ENCODE measurements at regions not wholly inside any gene's neighbourhood (a gene's known extent, or its start where the extent isn't known, plus 50 kb on each side); places are given as distances from the start of the nearest gene placed in this dataset.

DNA sequence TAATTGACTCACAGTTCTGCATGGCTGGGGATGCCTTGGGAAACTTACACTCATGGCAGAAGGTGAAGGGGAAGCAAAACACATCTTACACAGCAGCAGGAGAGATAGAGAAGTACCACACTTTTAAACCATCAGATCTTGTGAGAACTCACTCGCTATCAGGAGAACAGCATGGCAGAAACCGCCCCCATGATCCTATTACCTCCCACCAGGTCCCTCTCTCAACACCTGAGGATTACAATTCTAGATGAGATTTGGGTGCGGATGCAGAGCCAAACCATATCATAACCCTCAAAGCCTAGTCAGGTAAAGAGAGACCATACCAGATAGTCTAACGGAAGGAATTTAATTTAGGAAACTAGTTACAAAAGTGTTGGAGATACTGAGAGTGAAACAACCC, 182.6 kb upstream of the ACVR2A start:
- H3K27me3 ChIP-seq (ENCODE audit: control insufficient read depth, insufficient read depth, low read length) = no peaks in the 10 kb centered on the region
- H3K9me3 ChIP-seq (ENCODE audit: control insufficient read depth, insufficient read depth, low read length) = no peaks in the 10 kb centered on the region
- H3K36me3 ChIP-seq (ENCODE audit: control insufficient read depth, insufficient read depth, low read length) = no peaks in the 10 kb centered on the region
- 100% methylated on average over 1 of the region's 4 CpGs for WGBS (ENCODE audit: insufficient coverage)
- DNase-seq (ENCODE audit: low read depth in 4 of 6, low spot score in 6 of 6) = no peak
- no peaks in the 10 kb centered on the region for H3K4me1 ChIP-seq (ENCODE audit: control insufficient read depth, insufficient read depth, low read length)
- no peak overlapping the region for H3K4me3 ChIP-seq (ENCODE audit: low read depth, low read length)
- H3K27ac ChIP-seq (ENCODE audit: low read depth, low read length) = no peak overlapping the region

DNA sequence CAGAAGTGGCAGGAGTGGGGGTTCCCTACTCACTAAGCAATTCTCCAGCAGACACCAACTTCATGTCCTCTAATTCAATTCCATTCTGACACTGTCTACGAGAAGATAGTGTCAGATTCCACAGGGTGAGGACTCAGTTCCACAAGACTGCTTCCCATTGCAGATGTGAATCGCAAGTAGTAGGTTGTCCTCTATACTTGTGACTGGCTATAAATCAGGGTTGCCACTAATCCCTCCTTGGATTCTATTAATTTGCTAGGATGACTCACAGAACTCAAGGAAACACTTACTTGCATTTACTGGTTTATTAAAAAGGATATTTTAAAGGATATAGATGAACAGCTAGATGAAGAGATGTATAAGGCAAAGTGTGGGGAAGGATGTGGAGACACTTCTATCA, 184.1 kb upstream of the ACVR2A start:
- no peaks in the 10 kb centered on the region for H3K9me3 ChIP-seq (ENCODE audit: control insufficient read depth, insufficient read depth, low read length)
- no peak overlapping the region for H3K4me3 ChIP-seq (ENCODE audit: low read depth, low read length)
- DNase-seq (ENCODE audit: low read depth in 4 of 6, low spot score in 6 of 6) = no peak
- H3K27me3 ChIP-seq (ENCODE audit: control insufficient read depth, insufficient read depth, low read length) = no peaks in the 10 kb centered on the region
- no peaks in the 10 kb centered on the region for H3K36me3 ChIP-seq (ENCODE audit: control insufficient read depth, insufficient read depth, low read length)
- H3K4me1 ChIP-seq (ENCODE audit: control insufficient read depth, insufficient read depth, low read length) = no peaks in the 10 kb centered on the region
- WGBS (ENCODE audit: insufficient coverage) = no CpG with 5 or more reads among the region's 2 CpGs
- H3K27ac ChIP-seq (ENCODE audit: low read depth, low read length) = no peak overlapping the region

DNA sequence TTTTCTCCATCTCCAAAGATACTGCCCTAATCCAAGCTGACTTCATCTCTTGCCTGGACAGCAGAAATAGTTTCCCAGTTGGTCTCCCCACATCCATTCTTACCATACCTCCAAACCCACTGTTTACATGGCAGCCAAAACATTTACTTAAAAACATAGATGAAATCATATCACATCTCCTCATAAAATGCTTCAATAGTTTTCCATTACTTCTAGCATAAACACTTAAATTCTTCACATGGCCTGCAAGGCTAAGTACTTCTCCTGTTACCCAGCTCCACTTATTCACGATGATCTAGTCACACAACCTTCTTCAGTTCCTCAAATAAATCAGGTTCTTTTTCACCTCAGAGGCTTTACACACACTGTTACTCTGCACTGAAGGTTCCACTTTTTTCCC, 185.8 kb upstream of the ACVR2A start:
- no peaks in the 10 kb centered on the region for H3K27me3 ChIP-seq (ENCODE audit: control insufficient read depth, insufficient read depth, low read length)
- H3K36me3 ChIP-seq (ENCODE audit: control insufficient read depth, insufficient read depth, low read length) = no peaks in the 10 kb centered on the region
- H3K27ac ChIP-seq (ENCODE audit: low read depth, low read length) = no peak overlapping the region
- DNase-seq (ENCODE audit: low read depth in 4 of 6, low spot score in 6 of 6) = no peak
- H3K4me1 ChIP-seq (ENCODE audit: control insufficient read depth, insufficient read depth, low read length) = no peaks in the 10 kb centered on the region
- no peaks in the 10 kb centered on the region for H3K9me3 ChIP-seq (ENCODE audit: control insufficient read depth, insufficient read depth, low read length)
- no peak overlapping the region for H3K4me3 ChIP-seq (ENCODE audit: low read depth, low read length)
- 83% methylated on average over 1 of the region's 1 CpG for WGBS (ENCODE audit: insufficient coverage)

GRCh38 chr2:147657086-147658000, 187.5 kb upstream of the ACVR2A start:
- no peak overlapping the region for H3K4me3 ChIP-seq (ENCODE audit: low read depth, low read length)
- H3K4me1 ChIP-seq (ENCODE audit: control insufficient read depth, insufficient read depth, low read length) = no peaks in the 10 kb centered on the region
- no peaks in the 10 kb centered on the region for H3K9me3 ChIP-seq (ENCODE audit: control insufficient read depth, insufficient read depth, low read length)
- no peak overlapping the region for H3K27ac ChIP-seq (ENCODE audit: low read depth, low read length)
- H3K36me3 ChIP-seq (ENCODE audit: control insufficient read depth, insufficient read depth, low read length) = no peaks in the 10 kb centered on the region
- no peaks in the 10 kb centered on the region for H3K27me3 ChIP-seq (ENCODE audit: control insufficient read depth, insufficient read depth, low read length)
- peak in 1 of 6 donors; percentile 45 for DNase-seq (ENCODE audit: low read depth in 4 of 6, low spot score in 6 of 6)
- WGBS (ENCODE audit: insufficient coverage) = no CpG with 5 or more reads among the region's 2 CpGs

DNA sequence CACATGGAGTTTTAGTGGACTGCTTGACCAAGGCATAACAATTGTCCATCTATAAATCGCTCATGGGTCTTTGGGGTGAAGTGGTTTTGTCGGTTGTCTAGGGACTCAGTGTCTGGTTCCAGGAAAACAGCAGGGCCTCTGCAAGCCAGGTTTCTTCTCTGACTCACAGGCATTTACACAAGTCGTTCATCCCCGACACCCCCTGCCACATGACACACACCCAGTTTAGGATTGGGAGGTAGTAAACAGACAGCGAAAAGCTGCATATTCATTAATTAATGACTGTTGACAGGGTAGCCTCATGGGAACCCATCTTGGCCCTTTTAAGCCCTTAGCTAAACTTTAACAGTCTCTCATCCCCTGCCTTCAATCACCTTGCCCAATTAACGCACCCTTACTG, 194.8 kb upstream of the ACVR2A start:
- Histone ChIP-seq H3K9me3 (ENCODE audit: control insufficient read depth, insufficient read depth, low read length) (no peaks in the 10 kb centered on the region), H3K4me1 (ENCODE audit: control insufficient read depth, insufficient read depth, low read length) (no peaks in the 10 kb centered on the region), H3K4me3 (ENCODE audit: low read depth, low read length) (no peak overlapping the region), H3K27me3 (ENCODE audit: control insufficient read depth, insufficient read depth, low read length) (no peaks in the 10 kb centered on the region), H3K27ac (ENCODE audit: low read depth, low read length) (no peak overlapping the region), H3K36me3 (ENCODE audit: control insufficient read depth, insufficient read depth, low read length) (no peaks in the 10 kb centered on the region)
- WGBS (ENCODE audit: insufficient coverage) = 100% methylated on average over 2 of the region's 6 CpGs
- DNase-seq (ENCODE audit: low read depth in 4 of 6, low spot score in 6 of 6) = no peak

GRCh38 chr2:147649286-147649685, 195.5 kb upstream of the ACVR2A start:
- 38% methylated on average over 3 of the region's 4 CpGs for WGBS (ENCODE audit: insufficient coverage)
- Histone ChIP-seq H3K27me3 (ENCODE audit: control insufficient read depth, insufficient read depth, low read length) (no peaks in the 10 kb centered on the region), H3K4me3 (ENCODE audit: low read depth, low read length) (no peak overlapping the region), H3K36me3 (ENCODE audit: control insufficient read depth, insufficient read depth, low read length) (no peaks in the 10 kb centered on the region), H3K27ac (ENCODE audit: low read depth, low read length) (no peak overlapping the region), H3K9me3 (ENCODE audit: control insufficient read depth, insufficient read depth, low read length) (no peaks in the 10 kb centered on the region), H3K4me1 (ENCODE audit: control insufficient read depth, insufficient read depth, low read length) (no peaks in the 10 kb centered on the region)
- DNase-seq (ENCODE audit: low read depth in 4 of 6, low spot score in 6 of 6) = peak in 5 of 6 donors; percentile 32 to 82 (median 48)

- no peaks in the 10 kb centered on the region for H3K4me1 ChIP-seq (ENCODE audit: control insufficient read depth, insufficient read depth, low read length)
- no peak for DNase-seq (ENCODE audit: low read depth in 4 of 6, low spot score in 6 of 6)
- no peaks in the 10 kb centered on the region for H3K36me3 ChIP-seq (ENCODE audit: control insufficient read depth, insufficient read depth, low read length)
- H3K27me3 ChIP-seq (ENCODE audit: control insufficient read depth, insufficient read depth, low read length) = no peaks in the 10 kb centered on the region
- H3K4me3 ChIP-seq (ENCODE audit: low read depth, low read length) = no peak overlapping the region
- no peak overlapping the region for H3K27ac ChIP-seq (ENCODE audit: low read depth, low read length)
- WGBS (ENCODE audit: insufficient coverage) = no CpG with 5 or more reads among the region's 3 CpGs
- H3K9me3 ChIP-seq (ENCODE audit: control insufficient read depth, insufficient read depth, low read length) = no peaks in the 10 kb centered on the region
These were observed 196.4 kb upstream of the ACVR2A start for GRCh38 chr2:147648471-147648870.

- WGBS (ENCODE audit: insufficient coverage) = 100% methylated on average over 1 of the region's 3 CpGs
- Histone ChIP-seq H3K4me1 (ENCODE audit: control insufficient read depth, insufficient read depth, low read length) (no peaks in the 10 kb centered on the region), H3K27me3 (ENCODE audit: control insufficient read depth, insufficient read depth, low read length) (no peaks in the 10 kb centered on the region), H3K4me3 (ENCODE audit: low read depth, low read length) (no peak overlapping the region), H3K27ac (ENCODE audit: low read depth, low read length) (no peak overlapping the region), H3K9me3 (ENCODE audit: control insufficient read depth, insufficient read depth, low read length) (no peaks in the 10 kb centered on the region), H3K36me3 (ENCODE audit: control insufficient read depth, insufficient read depth, low read length) (no peaks in the 10 kb centered on the region)
- no peak for DNase-seq (ENCODE audit: low read depth in 4 of 6, low spot score in 6 of 6)
These were observed 197.0 kb upstream of the ACVR2A start for GRCh38 chr2:147647816-147648215.

GRCh38 chr2:147646818-147647468, 197.9 kb upstream of the ACVR2A start:
- DNase-seq (ENCODE audit: low read depth in 4 of 6, low spot score in 6 of 6) = peak in 2 of 6 donors; percentile 53 to 85
- Histone ChIP-seq H3K27me3 (ENCODE audit: control insufficient read depth, insufficient read depth, low read length) (no peaks in the 10 kb centered on the region), H3K4me3 (ENCODE audit: low read depth, low read length) (no peak overlapping the region), H3K36me3 (ENCODE audit: control insufficient read depth, insufficient read depth, low read length) (no peaks in the 10 kb centered on the region), H3K9me3 (ENCODE audit: control insufficient read depth, insufficient read depth, low read length) (no peaks in the 10 kb centered on the region), H3K4me1 (ENCODE audit: control insufficient read depth, insufficient read depth, low read length) (no peaks in the 10 kb centered on the region), H3K27ac (ENCODE audit: low read depth, low read length) (peak overlapping the region; percentile 26)
- WGBS (ENCODE audit: insufficient coverage) = 10% methylated on average over 5 of the region's 7 CpGs

GRCh38 chr2:147644491-147644890, 200.3 kb upstream of the ACVR2A start:
- H3K4me1 ChIP-seq (ENCODE audit: control insufficient read depth, insufficient read depth, low read length) = no peaks in the 10 kb centered on the region
- H3K4me3 ChIP-seq (ENCODE audit: low read depth, low read length) = no peak overlapping the region
- DNase-seq (ENCODE audit: low read depth in 4 of 6, low spot score in 6 of 6) = peak in 1 of 6 donors; percentile 85
- H3K27ac ChIP-seq (ENCODE audit: low read depth, low read length) = no peak overlapping the region
- no peaks in the 10 kb centered on the region for H3K9me3 ChIP-seq (ENCODE audit: control insufficient read depth, insufficient read depth, low read length)
- 43% methylated on average over 3 of the region's 4 CpGs for WGBS (ENCODE audit: insufficient coverage)
- H3K36me3 ChIP-seq (ENCODE audit: control insufficient read depth, insufficient read depth, low read length) = no peaks in the 10 kb centered on the region
- no peaks in the 10 kb centered on the region for H3K27me3 ChIP-seq (ENCODE audit: control insufficient read depth, insufficient read depth, low read length)
